ENCODE measurements at regions not wholly inside any gene's neighbourhood (a gene's known extent, or its start where the extent isn't known, plus 50 kb on each side); places are given as distances from the start of the nearest gene placed in this dataset.
"Not testable (repeated sequence)": the region's sequence is repeated elsewhere in the genome, so short reads cannot be mapped to it uniquely, and the experiment has no call there.

- DNase-seq: no peak
These were observed 387.6 kb upstream of the DPH6 start for GRCh38 chr15:35933531-35933930.

GRCh38 chr15:35934383-35935049 is 388.6 kb upstream of the DPH6 start:
- DNase-seq: no peak

GRCh38 chr15:35936284-35936683 is 390.3 kb upstream of the DPH6 start:
- DNase-seq: no peak

GRCh38 chr15:35937380-35937779 is 391.4 kb upstream of the DPH6 start:
- DNase-seq: no peak

- DNase-seq: no peak
These were observed 399.1 kb upstream of the DPH6 start for GRCh38 chr15:35944945-35945585.

GRCh38 chr15:35953424-35953823 is 407.5 kb upstream of the DPH6 start:
- no peak for DNase-seq

GRCh38 chr15:35956056-35956455 is 410.1 kb upstream of the DPH6 start:
- no peak for DNase-seq

GRCh38 chr15:35958021-35958420 is 412.1 kb upstream of the DPH6 start:
- no peak for DNase-seq

GRCh38 chr15:35958975-35959374 is 413.0 kb upstream of the DPH6 start:
- DNase-seq: no peak

GRCh38 chr15:35963326-35963725 is 417.4 kb upstream of the DPH6 start:
- DNase-seq: no peak

- DNase-seq: no peak
These were observed 420.8 kb upstream of the DPH6 start for GRCh38 chr15:35966781-35967180.

- DNase-seq: not testable (repeated sequence)
These were observed 422.0 kb upstream of the DPH6 start for GRCh38 chr15:35967968-35968367.

GRCh38 chr15:35973029-35973428 is 427.1 kb upstream of the DPH6 start:
- DNase-seq: no peak

GRCh38 chr15:35974052-35974451 is 428.1 kb upstream of the DPH6 start:
- DNase-seq: no peak

- no peak for DNase-seq
These were observed 430.0 kb upstream of the DPH6 start for GRCh38 chr15:35975941-35976340.

- DNase-seq: no peak
These were observed 433.6 kb upstream of the DPH6 start for GRCh38 chr15:35979608-35980007.

- no peak for DNase-seq
These were observed 434.8 kb upstream of the DPH6 start for GRCh38 chr15:35980719-35981118.

GRCh38 chr15:35986191-35986721 is 440.3 kb upstream of the DPH6 start:
- no peak for DNase-seq

- DNase-seq: no peak
These were observed 441.1 kb upstream of the DPH6 start for GRCh38 chr15:35987056-35987455.

GRCh38 chr15:35991386-35991785 is 445.4 kb upstream of the DPH6 start:
- DNase-seq: no peak

- no peak for DNase-seq
These were observed 446.8 kb upstream of the DPH6 start for GRCh38 chr15:35992791-35993190.

- no peak for DNase-seq
These were observed 447.2 kb upstream of the DPH6 start for GRCh38 chr15:35993196-35993595.

GRCh38 chr15:35994876-35995275 is 448.9 kb upstream of the DPH6 start:
- DNase-seq: no peak
